ENCODE measurements at regions not wholly inside any gene's neighbourhood (a gene's known extent, or its start where the extent isn't known, plus 50 kb on each side); places are given as distances from the start of the nearest gene placed in this dataset.

DNA sequence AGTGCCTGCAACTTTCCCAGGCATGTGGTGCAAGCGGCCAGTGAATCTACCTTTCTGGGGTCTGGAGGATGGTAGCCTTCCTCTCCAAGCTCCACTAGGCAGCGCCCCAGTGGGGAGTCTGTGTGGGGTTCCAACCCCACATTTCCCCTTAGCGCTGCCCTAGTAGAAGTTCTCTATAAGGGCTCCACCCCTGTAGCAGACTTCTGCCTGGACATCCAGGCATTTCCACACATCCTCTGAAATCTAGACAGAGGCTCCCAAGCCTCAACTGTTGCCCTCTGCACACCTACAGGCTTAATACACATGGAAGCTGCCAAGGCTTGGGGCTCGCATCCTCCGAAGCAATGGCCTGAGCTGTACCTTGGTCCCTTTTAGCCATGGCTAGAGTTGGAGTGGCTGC is 321.6 kb downstream of the TFAP2A start:
- H3K27me3 Mint-ChIP-seq (ENCODE audit: low read depth in 2 of 2), result no peaks in the 10 kb centered on the region
- H3K4me3 ChIP-seq (ENCODE audit: low read length), result no peak overlapping the region
- no peak overlapping the region for H3K27ac Mint-ChIP-seq
- intact Hi-C loops (cut with micrococcal nuclease), result no loop called here
- H3K36me3 Mint-ChIP-seq, result peaks cover 7% of the 10 kb centered on the region
- peaks cover 4% of the 10 kb centered on the region for H3K9me3 ChIP-seq (ENCODE audit: control insufficient read depth, insufficient read depth, low read length)
- H3K4me1 Mint-ChIP-seq, result no peaks in the 10 kb centered on the region
- TF ChIP-seq, protein P1, sequence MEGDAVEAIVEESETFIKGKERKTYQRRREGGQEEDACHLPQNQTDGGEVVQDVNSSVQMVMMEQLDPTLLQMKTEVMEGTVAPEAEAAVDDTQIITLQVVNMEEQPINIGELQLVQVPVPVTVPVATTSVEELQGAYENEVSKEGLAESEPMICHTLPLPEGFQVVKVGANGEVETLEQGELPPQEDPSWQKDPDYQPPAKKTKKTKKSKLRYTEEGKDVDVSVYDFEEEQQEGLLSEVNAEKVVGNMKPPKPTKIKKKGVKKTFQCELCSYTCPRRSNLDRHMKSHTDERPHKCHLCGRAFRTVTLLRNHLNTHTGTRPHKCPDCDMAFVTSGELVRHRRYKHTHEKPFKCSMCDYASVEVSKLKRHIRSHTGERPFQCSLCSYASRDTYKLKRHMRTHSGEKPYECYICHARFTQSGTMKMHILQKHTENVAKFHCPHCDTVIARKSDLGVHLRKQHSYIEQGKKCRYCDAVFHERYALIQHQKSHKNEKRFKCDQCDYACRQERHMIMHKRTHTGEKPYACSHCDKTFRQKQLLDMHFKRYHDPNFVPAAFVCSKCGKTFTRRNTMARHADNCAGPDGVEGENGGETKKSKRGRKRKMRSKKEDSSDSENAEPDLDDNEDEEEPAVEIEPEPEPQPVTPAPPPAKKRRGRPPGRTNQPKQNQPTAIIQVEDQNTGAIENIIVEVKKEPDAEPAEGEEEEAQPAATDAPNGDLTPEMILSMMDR (IDR thresholded peaks at IDR 0.05), result no peak
- no peak for DNase-seq
- WGBS (ENCODE audit: insufficient coverage), result 74% methylated on average over 5 of the region's 5 CpGs
- H3K4me3 Mint-ChIP-seq, result no peak overlapping the region
- no peaks in the 10 kb centered on the region for H3K27me3 ChIP-seq (ENCODE audit: control insufficient read depth, insufficient read depth, low read length)
- H3K4me1 ChIP-seq (ENCODE audit: control insufficient read depth, insufficient read depth, low read length), result no peaks in the 10 kb centered on the region
- H3K27ac ChIP-seq (ENCODE audit: low read length), result no peak overlapping the region
- H3K9me3 Mint-ChIP-seq, result peaks cover 6 to 7% of the 10 kb centered on the region in 2 donors
- H3K36me3 ChIP-seq (ENCODE audit: control insufficient read depth, insufficient read depth, low read length), result no peaks in the 10 kb centered on the region
- no peak for ATAC-seq

DNA sequence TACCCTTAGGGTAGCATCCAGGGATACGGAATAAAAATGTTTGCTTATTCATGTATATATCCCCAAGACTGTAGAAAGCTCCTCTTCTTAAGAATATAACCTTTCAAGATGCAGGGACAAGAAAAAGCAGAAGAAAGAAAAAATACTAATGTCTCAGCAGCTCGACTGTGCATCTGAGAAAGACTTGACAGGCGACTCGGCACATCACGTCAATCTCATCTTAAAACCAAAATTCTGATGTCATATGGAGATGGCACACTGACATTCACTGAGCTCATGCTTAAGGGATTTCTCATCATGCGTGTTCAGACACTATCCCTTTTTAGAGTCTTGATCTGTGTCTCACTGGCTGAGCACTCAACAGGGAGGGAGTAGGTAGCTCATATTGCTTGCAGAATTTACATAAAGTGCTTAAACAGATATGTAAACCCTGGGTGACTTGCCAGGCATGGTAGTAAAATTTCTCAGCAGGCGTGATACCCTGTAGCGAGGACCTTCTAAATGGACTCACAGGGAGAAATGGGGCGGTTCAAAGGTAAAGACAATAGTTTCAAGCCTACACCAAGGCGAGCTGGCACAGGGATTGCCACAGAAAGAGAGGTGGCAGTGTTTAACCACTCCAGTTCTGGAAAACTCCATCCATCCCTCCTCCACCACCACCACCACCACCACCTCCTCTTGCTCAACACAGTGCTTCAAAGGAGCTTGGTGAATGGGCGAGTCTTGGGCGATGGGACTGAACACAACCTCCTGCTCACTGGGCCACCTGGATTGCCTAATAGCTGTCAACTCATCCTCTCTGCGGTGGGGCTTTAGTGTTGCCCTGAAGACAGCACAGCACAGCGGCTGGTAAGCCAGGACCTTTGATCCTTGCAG is 330.5 kb downstream of the TFAP2A start:
- no peaks in the 10 kb centered on the region for H3K9me3 ChIP-seq (ENCODE audit: control insufficient read depth, insufficient read depth, low read length)
- no peaks in the 10 kb centered on the region for H3K27me3 ChIP-seq (ENCODE audit: control insufficient read depth, insufficient read depth, low read length)
- Mint-ChIP-seq H3K4me1 (no peaks in the 10 kb centered on the region), H3K27ac (no peak overlapping the region), H3K4me3 (no peak overlapping the region), H3K9me3 (peaks cover 5 to 6% of the 10 kb centered on the region in 2 donors), H3K36me3 (no peaks in the 10 kb centered on the region), H3K27me3 (ENCODE audit: low read depth in 2 of 2) (no peaks in the 10 kb centered on the region)
- TF ChIP-seq, protein P1 (IDR thresholded peaks at IDR 0.05), result no peak
- H3K27ac ChIP-seq (ENCODE audit: low read length), result no peak overlapping the region
- H3K4me1 ChIP-seq (ENCODE audit: control insufficient read depth, insufficient read depth, low read length), result no peaks in the 10 kb centered on the region
- H3K36me3 ChIP-seq (ENCODE audit: control insufficient read depth, insufficient read depth, low read length), result no peaks in the 10 kb centered on the region
- no peak for DNase-seq
- intact Hi-C loops (cut with micrococcal nuclease), result no loop called here
- no peak for ATAC-seq
- no peak overlapping the region for H3K4me3 ChIP-seq (ENCODE audit: low read length)
- WGBS (ENCODE audit: insufficient coverage), result 90% methylated on average over 13 of the region's 14 CpGs

GRCh38 chr6:10082385-10082784 is 332.5 kb downstream of the TFAP2A start:
- no peak overlapping the region for H3K4me3 Mint-ChIP-seq
- H3K36me3 Mint-ChIP-seq, result no peaks in the 10 kb centered on the region
- no peaks in the 10 kb centered on the region for H3K9me3 ChIP-seq (ENCODE audit: control insufficient read depth, insufficient read depth, low read length)
- no peak overlapping the region for H3K27ac Mint-ChIP-seq
- intact Hi-C loops (cut with micrococcal nuclease), result no loop called here
- H3K27me3 ChIP-seq (ENCODE audit: control insufficient read depth, insufficient read depth, low read length), result no peaks in the 10 kb centered on the region
- ATAC-seq (no peak), DNase-seq (no peak)
- H3K27ac ChIP-seq (ENCODE audit: low read length), result no peak overlapping the region
- H3K4me1 ChIP-seq (ENCODE audit: control insufficient read depth, insufficient read depth, low read length), result no peaks in the 10 kb centered on the region
- no peaks in the 10 kb centered on the region for H3K27me3 Mint-ChIP-seq (ENCODE audit: low read depth in 2 of 2)
- H3K36me3 ChIP-seq (ENCODE audit: control insufficient read depth, insufficient read depth, low read length), result no peaks in the 10 kb centered on the region
- H3K4me3 ChIP-seq (ENCODE audit: low read length), result no peak overlapping the region
- H3K4me1 Mint-ChIP-seq, result no peaks in the 10 kb centered on the region
- H3K9me3 Mint-ChIP-seq, result peaks cover 5 to 6% of the 10 kb centered on the region in 2 donors
- WGBS (ENCODE audit: insufficient coverage), result 0% methylated on average over 1 of the region's 1 CpG
- TF ChIP-seq, protein P1 (IDR thresholded peaks at IDR 0.05), result no peak

DNA sequence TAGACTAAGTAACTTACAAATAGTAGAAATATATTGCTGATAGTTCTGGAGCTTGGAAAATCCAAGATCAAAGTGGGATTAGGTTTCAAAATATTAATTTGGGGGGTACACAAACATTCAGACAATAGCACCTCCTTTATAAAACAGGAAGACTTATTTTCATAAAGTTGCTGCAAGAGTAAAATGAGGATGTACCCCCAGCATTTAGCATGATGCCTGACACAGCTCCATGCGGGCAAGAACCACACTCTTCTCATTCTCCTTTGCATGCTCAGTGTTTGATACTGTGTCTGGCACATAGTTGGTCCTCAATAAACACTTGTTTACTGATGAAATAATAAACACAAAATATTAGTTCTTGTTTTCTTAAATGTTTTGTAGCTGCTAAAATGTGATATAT is 332.9 kb downstream of the TFAP2A start:
- Histone ChIP-seq H3K4me1 (ENCODE audit: control insufficient read depth, insufficient read depth, low read length) (no peaks in the 10 kb centered on the region), H3K27me3 (ENCODE audit: control insufficient read depth, insufficient read depth, low read length) (no peaks in the 10 kb centered on the region), H3K36me3 (ENCODE audit: control insufficient read depth, insufficient read depth, low read length) (no peaks in the 10 kb centered on the region), H3K9me3 (ENCODE audit: control insufficient read depth, insufficient read depth, low read length) (no peaks in the 10 kb centered on the region), H3K4me3 (ENCODE audit: low read length) (no peak overlapping the region), H3K27ac (ENCODE audit: low read length) (no peak overlapping the region)
- DNase-seq, result no peak
- H3K4me3 Mint-ChIP-seq, result no peak overlapping the region
- H3K36me3 Mint-ChIP-seq, result no peaks in the 10 kb centered on the region
- peaks cover 5 to 6% of the 10 kb centered on the region in 2 donors for H3K9me3 Mint-ChIP-seq
- H3K27me3 Mint-ChIP-seq (ENCODE audit: low read depth in 2 of 2), result no peaks in the 10 kb centered on the region
- intact Hi-C loops (cut with micrococcal nuclease), result no loop called here
- no peak overlapping the region for H3K27ac Mint-ChIP-seq
- 60% methylated on average over 1 of the region's 1 CpG for WGBS (ENCODE audit: insufficient coverage)
- no peak for ATAC-seq
- H3K4me1 Mint-ChIP-seq, result no peaks in the 10 kb centered on the region
- TF ChIP-seq, protein P1 (IDR thresholded peaks at IDR 0.05), result no peak

Measured in natural killer cell (primary cell).